AG09319 (cell line): ENCODE measurements at regions not wholly inside any gene's neighbourhood (a gene's known extent, or its start where the extent isn't known, plus 50 kb on each side); places are given as distances from the start of the nearest gene placed in this dataset.

Experiments used
- DNase-seq: peaks from one replicate; pipeline ENCODE4 v3.0.0-alpha.2; 2010; ENCODE audit warnings: low read depth; ENCODE audit errors: extremely low read depth
- TF ChIP-seq, protein P1 (sequence below): IDR thresholded peaks from 2 replicates; pipeline ENCODE4 v1.5.1; 2011; ENCODE audit warnings: low read depth, mild to moderate bottlenecking, inconsistent platforms, low read length, moderate library complexity

DNA sequence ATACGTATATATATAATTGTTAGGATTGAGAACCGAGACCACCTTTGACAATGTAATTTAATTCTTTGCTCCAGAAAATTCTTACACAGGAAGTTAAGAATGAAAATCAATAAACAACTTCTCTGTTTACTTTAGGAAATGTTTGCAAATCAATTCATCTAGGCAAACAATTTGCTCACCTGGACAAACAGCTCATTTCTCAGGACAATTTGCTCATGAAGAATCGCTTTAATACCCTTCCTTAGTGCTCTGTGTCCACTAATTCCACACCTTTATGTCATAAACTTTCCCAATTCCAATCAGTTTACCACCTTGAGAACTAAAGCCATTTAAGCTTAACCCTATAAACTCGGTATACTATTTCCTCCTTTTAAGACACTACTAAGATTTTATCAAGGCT, 292.2 kb downstream of the BCHE start:
- TF ChIP-seq, protein P1, sequence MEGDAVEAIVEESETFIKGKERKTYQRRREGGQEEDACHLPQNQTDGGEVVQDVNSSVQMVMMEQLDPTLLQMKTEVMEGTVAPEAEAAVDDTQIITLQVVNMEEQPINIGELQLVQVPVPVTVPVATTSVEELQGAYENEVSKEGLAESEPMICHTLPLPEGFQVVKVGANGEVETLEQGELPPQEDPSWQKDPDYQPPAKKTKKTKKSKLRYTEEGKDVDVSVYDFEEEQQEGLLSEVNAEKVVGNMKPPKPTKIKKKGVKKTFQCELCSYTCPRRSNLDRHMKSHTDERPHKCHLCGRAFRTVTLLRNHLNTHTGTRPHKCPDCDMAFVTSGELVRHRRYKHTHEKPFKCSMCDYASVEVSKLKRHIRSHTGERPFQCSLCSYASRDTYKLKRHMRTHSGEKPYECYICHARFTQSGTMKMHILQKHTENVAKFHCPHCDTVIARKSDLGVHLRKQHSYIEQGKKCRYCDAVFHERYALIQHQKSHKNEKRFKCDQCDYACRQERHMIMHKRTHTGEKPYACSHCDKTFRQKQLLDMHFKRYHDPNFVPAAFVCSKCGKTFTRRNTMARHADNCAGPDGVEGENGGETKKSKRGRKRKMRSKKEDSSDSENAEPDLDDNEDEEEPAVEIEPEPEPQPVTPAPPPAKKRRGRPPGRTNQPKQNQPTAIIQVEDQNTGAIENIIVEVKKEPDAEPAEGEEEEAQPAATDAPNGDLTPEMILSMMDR = no peak
- DNase-seq = no peak

DNA sequence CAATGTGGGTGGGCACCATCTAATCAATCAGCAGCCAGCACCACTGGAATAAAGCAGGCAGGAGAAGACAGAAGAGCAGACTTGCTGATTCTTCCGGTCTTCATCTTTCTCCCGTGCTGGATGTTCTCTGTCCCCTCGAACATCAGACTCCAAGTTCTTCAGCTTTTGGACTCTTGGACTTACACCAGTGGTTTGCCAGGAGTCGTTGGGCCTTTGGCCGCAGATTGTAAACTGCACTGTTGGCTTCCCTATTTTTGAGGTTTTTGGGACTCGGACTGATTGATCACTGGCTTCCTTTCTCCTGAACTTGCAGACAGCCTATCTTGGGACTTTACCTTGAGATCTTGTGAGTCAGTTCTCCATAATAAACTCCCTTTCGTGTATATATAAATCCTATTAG, 292.8 kb downstream of the BCHE start:
- DNase-seq = no peak
- TF ChIP-seq, protein P1 = no peak

DNA sequence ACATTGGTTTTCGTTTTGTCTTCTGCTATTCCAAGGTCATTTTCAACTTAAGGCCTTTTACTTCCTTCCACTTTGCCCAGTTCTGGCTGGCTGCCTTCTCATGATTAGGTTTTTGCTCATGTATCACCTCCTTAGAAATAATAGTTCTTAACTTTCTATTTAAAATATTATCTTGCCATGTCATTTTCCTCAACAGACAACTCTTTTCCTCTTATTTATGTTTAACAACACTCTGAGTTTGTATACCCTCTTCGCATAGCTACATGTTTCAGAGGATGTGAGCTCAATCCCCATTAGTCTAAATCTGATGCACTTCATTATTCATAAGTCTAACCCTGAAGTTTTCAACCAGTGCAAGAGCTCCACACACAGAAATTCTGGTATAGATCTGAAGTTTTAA, 299.1 kb downstream of the BCHE start:
- TF ChIP-seq, protein P1 = no peak
- no peak for DNase-seq

DNA sequence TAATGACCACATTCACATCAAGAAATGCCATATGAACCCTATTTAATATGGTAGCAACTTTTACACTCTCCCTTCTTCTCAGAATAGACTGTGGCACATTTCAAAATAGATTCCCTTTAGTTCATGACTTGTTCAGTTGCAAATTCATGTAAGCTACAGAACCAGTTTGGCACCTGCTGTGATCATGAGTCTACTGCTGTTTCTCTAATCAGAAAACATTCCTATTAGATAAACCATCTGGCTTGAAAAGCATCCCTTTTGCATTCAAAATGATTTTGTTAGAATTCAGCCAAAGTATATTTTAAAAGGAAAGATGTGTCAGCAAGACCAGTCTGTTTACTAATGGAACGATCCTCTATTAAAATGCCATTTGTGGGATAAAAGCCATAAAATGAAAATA, 304.4 kb downstream of the BCHE start:
- no peak for DNase-seq
- TF ChIP-seq, protein P1 = no peak

DNA sequence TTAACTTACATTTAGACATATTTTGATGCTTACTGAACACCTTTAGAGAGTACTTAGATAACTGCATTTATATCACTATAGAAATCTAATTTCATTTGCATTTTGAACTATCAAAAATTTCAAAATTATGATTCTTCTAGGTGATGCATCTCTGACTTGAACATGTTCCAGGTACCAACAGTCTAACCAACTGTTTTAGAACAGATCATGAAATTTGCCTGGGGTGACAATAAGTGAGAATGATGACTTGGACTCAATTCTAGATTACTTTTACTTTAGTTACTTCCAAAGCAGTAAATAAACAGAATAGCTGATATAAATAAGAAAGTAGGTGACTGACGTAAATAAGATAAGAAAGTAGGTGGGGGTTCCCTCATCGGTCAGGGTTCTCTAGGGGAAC, 307.8 kb downstream of the BCHE start:
- TF ChIP-seq, protein P1 = no peak
- DNase-seq = no peak

DNA sequence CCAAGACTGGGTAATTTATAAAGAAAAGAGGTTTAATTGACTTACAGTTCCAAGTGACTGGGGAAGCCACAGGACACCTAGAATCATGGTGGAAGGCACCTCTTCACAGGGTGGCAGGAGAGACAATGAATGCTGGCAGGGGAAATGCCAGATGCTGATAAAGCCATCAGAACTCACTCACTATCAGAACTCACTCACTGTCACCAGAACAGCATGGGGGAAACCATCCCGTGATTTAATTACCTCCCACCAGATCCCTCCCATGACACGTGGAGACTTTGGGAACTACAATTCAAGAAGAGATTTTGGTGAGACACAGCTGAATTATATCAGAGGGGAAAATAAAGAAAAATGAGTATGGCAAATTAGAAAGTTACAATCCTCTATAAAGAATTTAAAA, 310.9 kb downstream of the BCHE start:
- no peak for DNase-seq
- TF ChIP-seq, protein P1 = no peak

DNA sequence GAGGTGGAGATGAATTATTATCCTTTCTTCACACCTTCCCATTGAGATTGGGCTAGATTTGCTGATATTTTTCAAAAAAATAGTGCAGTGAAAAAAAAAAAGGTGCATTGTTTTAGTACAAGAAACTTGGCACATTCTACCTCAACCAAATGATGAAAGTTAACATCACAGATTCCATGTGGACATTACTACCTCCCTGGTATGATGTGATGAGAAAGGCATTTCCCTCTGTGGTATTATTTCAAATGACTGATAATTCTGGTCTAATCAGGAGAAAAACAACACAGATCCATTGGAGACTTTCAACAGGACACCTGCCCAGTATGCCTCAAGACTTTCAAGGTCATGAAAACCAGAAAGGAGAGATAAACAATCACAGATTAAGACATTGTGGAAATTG, 313.4 kb downstream of the BCHE start:
- TF ChIP-seq, protein P1 = no peak
- no peak for DNase-seq
